Liver (tissue), 8 donors: ENCODE measurements at regions not wholly inside any gene's neighbourhood (a gene's known extent, or its start where the extent isn't known, plus 50 kb on each side); places are given as distances from the start of the nearest gene placed in this dataset.
A peak's percentile ranks its signal among the peaks of the same experiment; 100 is the strongest.

Source experiments
- DNase-seq: peaks from one replicate; pipeline ENCODE4 v3.0.0-alpha.2; 2017; ENCODE audit warnings: low spot score
- H3K27ac ChIP-seq, 2 donors: one replicate each; pipeline ENCODE4 v1.7.0; 2013; ENCODE audit warnings: inconsistent platforms in 2 of 2, low read length in 2 of 2, control low read depth in 1 of 2, low read depth in 1 of 2, mild to moderate bottlenecking in 1 of 2
- H3K27me3 ChIP-seq, 4 donors: one replicate each; pipeline versions ENCODE4 v1.6.1 to v1.7.0; 2013; ENCODE audit warnings: low read length in 3 of 4, inconsistent platforms in 1 of 4, mild to moderate bottlenecking in 1 of 4, moderate library complexity in 1 of 4; ENCODE audit not compliant: control insufficient read depth in 4 of 4, insufficient read depth in 4 of 4
- H3K36me3 ChIP-seq, 4 donors: one replicate each; pipeline versions ENCODE4 v1.6.1 to v1.7.0; 2013; ENCODE audit warnings: low read length in 3 of 4, mild to moderate bottlenecking in 3 of 4, low read depth in 1 of 4, moderate library complexity in 1 of 4; ENCODE audit not compliant: control insufficient read depth in 4 of 4, insufficient read depth in 3 of 4
- H3K4me1 ChIP-seq, 4 donors: one replicate each; pipeline versions ENCODE4 v1.6.1 to v1.7.0; 2013; ENCODE audit warnings: low read length in 3 of 4, mild to moderate bottlenecking in 3 of 4, moderate library complexity in 1 of 4; ENCODE audit not compliant: control insufficient read depth in 4 of 4, insufficient read depth in 4 of 4
- H3K4me3 ChIP-seq, 3 donors: one replicate each; pipeline versions ENCODE4 v1.6.1 to v1.7.0; 2013; ENCODE audit warnings: low read length in 3 of 3, control low read depth in 1 of 3, low read depth in 1 of 3, mild to moderate bottlenecking in 1 of 3
- H3K9ac ChIP-seq, 2 donors: one replicate each; pipeline ENCODE4 v1.7.0; 2013; ENCODE audit warnings: low read length in 2 of 2, mild to moderate bottlenecking in 2 of 2, moderate library complexity in 2 of 2, control low read depth in 1 of 2, low read depth in 1 of 2
- H3K9me3 ChIP-seq, 4 donors: one replicate each; pipeline versions ENCODE4 v1.6.1 to v1.7.0; 2013; ENCODE audit warnings: low read length in 3 of 4; ENCODE audit not compliant: control insufficient read depth in 4 of 4
- CTCF ChIP-seq: fragments of 150-350 bp; IDR thresholded peaks from 2 replicates; pipeline ENCODE4 v1.5.1; 2017; ENCODE audit warnings: improper control_type of control experiment, low read depth, low read length; ENCODE audit not compliant: missing input control
- EGR1 ChIP-seq, 2 donors: IDR thresholded peaks; 2 replicates each; pipeline ENCODE4 v1.6.1; 2016 to 2018; ENCODE audit warnings: antibody characterized with exemption in 2 of 2, low read depth in 2 of 2
- FOXA1 ChIP-seq: IDR thresholded peaks from 2 replicates; pipeline ENCODE4 v1.6.1; 2016; ENCODE audit warnings: antibody characterized with exemption
- FOXA2 ChIP-seq: IDR thresholded peaks from 2 replicates; pipeline ENCODE4 v1.6.1; 2016; ENCODE audit warnings: antibody characterized with exemption
- GABPA ChIP-seq, 2 donors: IDR thresholded peaks in 1 of 2; conservative IDR thresholded peaks in 1 of 2; 2 replicates each; pipeline ENCODE4 v1.6.1; 2016; ENCODE audit warnings: antibody characterized with exemption in 2 of 2, mild to moderate bottlenecking in 1 of 2, moderate library complexity in 1 of 2
- HNF4A ChIP-seq, 2 donors: conservative IDR thresholded peaks; 2 replicates each; pipeline ENCODE4 v1.6.1; 2016; ENCODE audit warnings: antibody characterized with exemption in 2 of 2, mild to moderate bottlenecking in 2 of 2
- HNF4G ChIP-seq: IDR thresholded peaks from 2 replicates; pipeline ENCODE4 v1.6.1; 2016; ENCODE audit warnings: antibody characterized with exemption
- JUND ChIP-seq, 2 donors: IDR thresholded peaks; 2 replicates each; pipeline ENCODE4 v1.6.1; 2016; ENCODE audit warnings: antibody characterized with exemption in 2 of 2
- MAX ChIP-seq: IDR thresholded peaks from 2 replicates; pipeline ENCODE4 v1.6.1; 2016; ENCODE audit warnings: antibody characterized with exemption
- NR2F2 ChIP-seq: IDR thresholded peaks from 2 replicates; pipeline ENCODE4 v1.6.1; 2016; ENCODE audit warnings: antibody characterized with exemption
- RAD21 ChIP-seq, 2 donors: IDR thresholded peaks; 2 replicates each; pipeline ENCODE4 v1.6.1; 2016; ENCODE audit warnings: antibody characterized with exemption in 2 of 2, mild to moderate bottlenecking in 2 of 2
- REST ChIP-seq: IDR thresholded peaks from 2 replicates; pipeline ENCODE4 v1.6.1; 2016; ENCODE audit warnings: antibody characterized with exemption, mild to moderate bottlenecking
- RXRA ChIP-seq, 2 donors: IDR thresholded peaks; 2 replicates each; pipeline ENCODE4 v1.6.1; 2017 to 2018; ENCODE audit warnings: antibody characterized with exemption in 2 of 2, mild to moderate bottlenecking in 1 of 2
- SP1 ChIP-seq: IDR thresholded peaks from 2 replicates; pipeline ENCODE4 v1.6.1; 2018; ENCODE audit warnings: antibody characterized with exemption, mild to moderate bottlenecking
- ZBTB33 ChIP-seq: IDR thresholded peaks from 2 replicates; pipeline ENCODE4 v1.6.1; 2016; ENCODE audit warnings: antibody characterized with exemption
- WGBS: extraction: QIAGEN DNeasy Blood & Tissue Kit; methylation state at CpG from one replicate; pipeline ENCODE4 v1.1.7; 2013; 5-methylcytosine and 5-hydroxymethylcytosine counted together
- donor health status: healthy.
- donor health status: healthy.
- donor health status: healthy.
- donor health status: healthy.
- donor health status: healthy.

- H3K27ac ChIP-seq: no peak overlapping the region
- H3K36me3 ChIP-seq: no peaks in the 10 kb centered on the region
- WGBS: 76% methylated on average over 5 of the region's 5 CpGs
- DNase-seq: no peak
- no peaks in the 10 kb centered on the region for H3K9me3 ChIP-seq
- H3K27me3 ChIP-seq: no peaks in the 10 kb centered on the region
- no peak overlapping the region for H3K9ac ChIP-seq
- no peak overlapping the region for H3K4me3 ChIP-seq
- no peaks in the 10 kb centered on the region for H3K4me1 ChIP-seq
- TF ChIP-seq REST (no peak), FOXA1 (no peak), JUND (IDR thresholded peaks at IDR 0.05) (no peak), MAX (no peak), GABPA (IDR thresholded peaks at IDR 0.05 in 1 of 2, conservative IDR thresholded peaks at IDR 0.05 in 1 of 2) (no peak), HNF4A (conservative IDR thresholded peaks at IDR 0.05) (no peak), FOXA2 (no peak), ZBTB33 (no peak), RAD21 (IDR thresholded peaks at IDR 0.05) (no peak), SP1 (no peak), NR2F2 (no peak), EGR1 (IDR thresholded peaks at IDR 0.05; ENCODE audit: low read depth in 2 of 2) (no peak), HNF4G (no peak), CTCF (no peak), RXRA (IDR thresholded peaks at IDR 0.05) (no peak)
Measured at GRCh38 chr16:65910291-65910690, 456.2 kb upstream of the CDH5 start.

GRCh38 chr16:65909310-65910050 lies 457.0 kb upstream of the CDH5 start:
- no peak overlapping the region for H3K4me3 ChIP-seq
- H3K4me1 ChIP-seq: no peaks in the 10 kb centered on the region
- TF ChIP-seq MAX (peak; percentile 15), RAD21 (IDR thresholded peaks at IDR 0.05) (peak in 1 of 2 donors; percentile 59), FOXA2 (peak; percentile 98), CTCF (no peak), JUND (IDR thresholded peaks at IDR 0.05) (no peak), HNF4G (no peak), RXRA (IDR thresholded peaks at IDR 0.05) (peak in 1 of 2 donors; percentile 87), HNF4A (conservative IDR thresholded peaks at IDR 0.05) (peak in 1 of 2 donors; percentile 79), FOXA1 (peak; percentile 97), EGR1 (IDR thresholded peaks at IDR 0.05; ENCODE audit: low read depth in 2 of 2) (peak in 1 of 2 donors; percentile 21), GABPA (IDR thresholded peaks at IDR 0.05 in 1 of 2, conservative IDR thresholded peaks at IDR 0.05 in 1 of 2) (peak in 1 of 2 donors; percentile 26)
- WGBS: 46% methylated on average over 7 of the region's 7 CpGs
- no peak overlapping the region for H3K27ac ChIP-seq
- no peaks in the 10 kb centered on the region for H3K9me3 ChIP-seq
- no peak overlapping the region for H3K9ac ChIP-seq
- H3K36me3 ChIP-seq: no peaks in the 10 kb centered on the region
- DNase-seq: no peak
- no peaks in the 10 kb centered on the region for H3K27me3 ChIP-seq
